Activated naive CD8-positive, alpha-beta T cell treated with anti-CD3 and anti-CD28 coated beads for 36 hours (primary cell): ENCODE measurements at regions not wholly inside any gene's neighbourhood (a gene's known extent, or its start where the extent isn't known, plus 50 kb on each side); places are given as distances from the start of the nearest gene placed in this dataset.
A peak's percentile ranks its signal among the peaks of the same experiment; 100 is the strongest.

ENCODE experiments used
- DNase-seq: peaks from one replicate; pipeline ENCODE4 v3.0.0; 2021
- H3K27ac Mint-ChIP-seq: one replicate; pipeline ENCODE4 v1.8.0; 2022; ENCODE audit warnings: mild to moderate bottlenecking, moderate library complexity, mixed read lengths
- H3K27me3 Mint-ChIP-seq: one replicate; pipeline ENCODE4 v1.8.0; 2022; ENCODE audit warnings: mild to moderate bottlenecking, mixed read lengths
- H3K36me3 Mint-ChIP-seq: one replicate; pipeline ENCODE4 v1.8.0; 2021; ENCODE audit warnings: mild to moderate bottlenecking, mixed read lengths
- H3K4me1 Mint-ChIP-seq: one replicate; pipeline ENCODE4 v1.8.0; 2021; ENCODE audit warnings: mixed read lengths
- H3K4me3 Mint-ChIP-seq: one replicate; pipeline ENCODE4 v1.8.0; 2022; ENCODE audit warnings: mild to moderate bottlenecking, moderate library complexity, mixed read lengths
- H3K9me3 Mint-ChIP-seq: one replicate; pipeline ENCODE4 v1.8.0; 2022; ENCODE audit warnings: mixed read lengths

DNA sequence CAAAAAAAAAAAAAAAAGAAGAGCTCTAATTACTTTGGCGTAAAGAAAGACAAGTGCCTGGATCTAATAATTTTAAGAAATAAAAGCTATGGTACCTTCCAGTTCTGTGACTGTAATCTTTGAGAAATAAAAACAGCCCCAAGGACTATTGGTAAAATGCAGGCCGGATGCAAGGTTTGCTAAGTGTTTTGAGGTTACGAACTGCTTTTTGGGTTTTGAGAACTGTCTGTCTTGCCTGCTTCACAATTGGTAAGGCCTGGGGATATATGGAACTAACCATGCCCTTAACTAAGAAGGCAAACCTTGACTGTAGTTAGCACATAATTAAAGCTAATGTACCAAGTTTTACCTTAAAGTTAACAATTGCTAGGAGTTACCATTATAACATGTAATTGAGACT, 388.4 kb upstream of the CBLB start:
- Mint-ChIP-seq H3K27me3 (no peaks in the 10 kb centered on the region), H3K4me1 (peaks cover 12% of the 10 kb centered on the region), H3K27ac (no peak overlapping the region), H3K9me3 (peaks cover 7% of the 10 kb centered on the region), H3K4me3 (no peak overlapping the region), H3K36me3 (peaks cover 2% of the 10 kb centered on the region)
- no peak for DNase-seq

DNA sequence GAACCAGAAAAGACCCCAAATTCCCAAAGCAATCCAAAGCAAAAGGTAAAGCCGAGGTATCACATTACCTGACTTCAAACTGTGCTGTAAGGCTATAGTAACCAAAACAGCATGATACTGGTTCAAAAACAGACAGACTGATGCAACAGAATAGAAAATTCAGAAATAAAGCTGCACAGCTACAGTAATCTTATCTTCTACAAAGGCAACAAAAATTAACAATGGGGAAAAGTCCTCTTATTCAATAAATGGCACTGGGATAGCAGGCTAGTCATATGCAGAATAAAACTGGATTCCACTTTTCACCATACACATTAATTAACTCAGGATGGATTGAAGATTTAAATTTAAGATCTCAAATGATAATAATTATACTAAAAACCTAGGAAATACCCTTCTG, 392.6 kb upstream of the CBLB start:
- Mint-ChIP-seq H3K27ac (no peak overlapping the region), H3K4me3 (no peak overlapping the region), H3K4me1 (peaks cover 4% of the 10 kb centered on the region), H3K36me3 (no peaks in the 10 kb centered on the region), H3K9me3 (peaks cover 5% of the 10 kb centered on the region), H3K27me3 (no peaks in the 10 kb centered on the region)
- DNase-seq: no peak

DNA sequence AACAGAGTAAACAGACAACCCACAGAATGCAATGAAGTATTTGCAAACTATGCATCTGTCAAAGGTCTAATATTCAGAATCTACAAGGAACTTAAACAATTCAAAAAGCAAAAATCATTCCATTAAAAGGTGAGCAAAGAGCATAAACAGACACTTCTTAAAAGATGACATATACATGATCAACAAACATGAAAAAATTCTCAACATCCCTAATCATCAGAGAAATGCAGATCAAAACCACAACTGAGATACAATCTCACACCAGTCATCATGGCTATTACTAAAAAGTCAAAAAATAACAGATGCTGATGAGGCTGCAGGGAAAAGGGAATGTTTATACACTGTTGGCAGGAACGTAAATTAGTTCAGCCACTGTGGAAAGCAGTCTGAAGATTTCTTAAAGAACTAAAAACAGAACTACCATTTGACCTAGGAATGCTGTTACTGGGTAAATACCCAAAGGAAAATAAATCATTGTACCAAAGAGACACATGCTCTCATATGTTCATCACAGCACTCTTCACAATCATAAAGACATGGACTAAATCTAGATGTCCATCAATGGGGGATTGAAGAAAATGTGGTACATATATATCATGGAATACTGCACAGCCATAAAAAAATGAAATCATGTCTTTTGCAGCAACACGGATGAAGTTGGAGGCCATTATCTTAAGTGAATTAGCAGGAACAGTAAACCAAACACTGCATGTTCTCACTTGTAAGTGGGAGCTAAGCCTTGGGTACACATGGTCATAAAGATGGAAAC, 393.3 kb upstream of the CBLB start:
- peaks cover 3% of the 10 kb centered on the region for H3K4me1 Mint-ChIP-seq

DNA sequence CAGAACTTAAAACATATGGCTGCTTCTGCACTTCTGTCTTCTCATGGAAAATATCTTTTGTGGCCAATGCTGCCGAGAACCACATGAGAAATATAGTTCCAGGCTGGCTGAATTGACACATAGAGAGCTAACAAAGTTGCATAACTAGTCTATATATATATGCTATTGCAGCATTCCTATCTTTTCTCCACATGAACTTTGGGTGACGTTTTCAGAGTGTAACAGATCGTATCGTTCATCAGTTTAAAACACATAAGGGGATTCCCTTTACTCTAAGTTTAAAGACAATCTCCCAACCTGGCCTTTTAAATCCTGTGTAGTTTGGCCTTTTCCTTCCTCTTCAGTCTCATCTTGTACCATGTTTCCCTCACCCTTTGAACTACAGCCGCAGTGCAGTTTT, 394.2 kb upstream of the CBLB start:
- peaks cover 5% of the 10 kb centered on the region for H3K9me3 Mint-ChIP-seq
- no peak for DNase-seq
- no peak overlapping the region for H3K4me3 Mint-ChIP-seq
- no peaks in the 10 kb centered on the region for H3K27me3 Mint-ChIP-seq
- H3K36me3 Mint-ChIP-seq: no peaks in the 10 kb centered on the region
- H3K27ac Mint-ChIP-seq: no peak overlapping the region
- H3K4me1 Mint-ChIP-seq: peaks cover 3% of the 10 kb centered on the region

More for the DNA sequence above, 393.3 kb upstream of the CBLB start:
- Mint-ChIP-seq H3K27me3 (no peaks in the 10 kb centered on the region), H3K36me3 (no peaks in the 10 kb centered on the region), H3K4me3 (no peak overlapping the region), H3K9me3 (peaks cover 5% of the 10 kb centered on the region), H3K27ac (no peak overlapping the region)
- no peak for DNase-seq

DNA sequence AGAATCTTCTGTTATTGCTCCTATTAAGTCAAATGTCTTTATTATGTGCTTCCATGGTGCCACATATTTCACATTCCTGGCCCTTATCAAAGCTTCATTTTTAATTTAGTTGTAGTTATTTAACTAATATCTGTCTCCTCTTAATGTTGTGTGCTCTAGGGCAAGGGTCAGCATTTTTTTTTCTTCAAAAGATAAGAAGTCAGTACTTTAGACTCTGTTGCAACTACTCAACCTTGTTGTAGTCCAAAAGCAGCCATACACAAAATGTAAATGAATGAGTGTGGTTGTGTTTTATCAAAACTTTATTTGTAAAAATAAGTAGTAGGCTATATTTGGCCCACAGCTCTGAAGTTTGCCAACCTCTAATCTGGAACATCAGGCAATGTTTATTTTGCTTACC, 394.7 kb upstream of the CBLB start:
- Mint-ChIP-seq H3K9me3 (peaks cover 3% of the 10 kb centered on the region), H3K27ac (no peak overlapping the region), H3K27me3 (no peaks in the 10 kb centered on the region), H3K36me3 (no peaks in the 10 kb centered on the region), H3K4me1 (peaks cover 3% of the 10 kb centered on the region), H3K4me3 (no peak overlapping the region)
- no peak for DNase-seq

DNA sequence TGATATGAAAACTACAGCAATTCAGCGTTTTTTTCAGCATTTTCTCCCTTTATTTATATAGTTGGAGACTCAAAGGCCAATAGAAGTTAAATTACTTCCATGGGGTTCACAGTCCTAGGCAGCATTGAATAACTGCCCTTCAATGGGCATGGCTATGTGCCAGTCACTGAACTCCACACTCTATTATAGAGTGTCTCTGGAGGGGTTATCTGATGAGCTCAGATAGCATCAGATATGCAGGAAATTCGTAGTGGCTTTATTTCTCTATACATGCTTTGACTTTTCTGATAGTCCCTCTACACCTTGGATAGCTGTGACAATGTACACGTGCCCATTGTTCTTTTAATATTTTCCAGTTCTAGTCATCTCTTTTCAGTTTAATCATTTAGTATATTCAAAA, 396.9 kb upstream of the CBLB start:
- H3K4me3 Mint-ChIP-seq: no peak overlapping the region

DNA sequence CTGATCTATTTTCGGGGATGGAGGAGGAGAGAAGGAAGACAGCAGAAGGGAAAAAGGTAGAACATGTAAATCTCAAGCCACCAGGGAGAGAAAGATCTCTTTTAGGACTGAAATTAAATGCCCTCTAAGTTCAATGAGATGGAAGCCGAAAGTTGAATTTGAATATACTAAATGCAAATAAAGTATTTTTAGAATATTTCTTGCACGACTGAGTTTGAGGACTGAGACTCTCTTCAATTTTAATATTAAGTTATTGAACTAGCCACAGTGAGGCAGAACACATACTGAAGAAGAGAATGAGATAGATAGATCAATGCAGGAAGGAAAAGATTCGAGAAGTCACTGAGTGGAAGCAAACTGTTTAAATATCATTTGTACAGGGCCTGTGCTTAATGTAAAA, 399.9 kb upstream of the CBLB start:
- Mint-ChIP-seq H3K4me3 (no peak overlapping the region), H3K9me3 (no peaks in the 10 kb centered on the region), H3K4me1 (no peaks in the 10 kb centered on the region), H3K27ac (no peak overlapping the region), H3K36me3 (no peaks in the 10 kb centered on the region), H3K27me3 (no peaks in the 10 kb centered on the region)
- no peak for DNase-seq

More for the DNA sequence above, 396.9 kb upstream of the CBLB start:
- Mint-ChIP-seq H3K27ac (no peak overlapping the region), H3K27me3 (no peaks in the 10 kb centered on the region), H3K9me3 (no peaks in the 10 kb centered on the region), H3K36me3 (no peaks in the 10 kb centered on the region), H3K4me1 (peaks cover 3% of the 10 kb centered on the region)
- DNase-seq: no peak

DNA sequence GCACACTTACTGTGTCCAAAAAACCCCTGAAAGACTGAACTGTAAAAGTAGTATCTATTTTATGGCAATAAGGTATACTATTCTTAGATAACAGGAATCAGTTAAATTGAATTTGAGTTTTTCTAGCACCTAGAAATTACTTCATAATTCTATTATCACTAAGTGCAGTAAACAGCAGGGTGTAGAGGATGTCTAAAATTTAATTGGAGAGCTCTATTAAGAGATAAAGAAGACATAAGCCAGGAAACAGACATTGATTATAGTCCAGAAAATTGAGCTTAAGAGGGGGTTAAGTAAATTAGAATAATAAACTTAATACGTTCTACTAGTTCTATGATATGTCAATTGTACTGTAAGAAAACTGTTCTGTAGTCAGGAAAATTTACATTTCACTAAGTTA, 403.5 kb upstream of the CBLB start:
- H3K27me3 Mint-ChIP-seq: no peaks in the 10 kb centered on the region
- no peak for DNase-seq
- H3K36me3 Mint-ChIP-seq: peaks cover 11% of the 10 kb centered on the region
- H3K4me3 Mint-ChIP-seq: no peak overlapping the region
- H3K9me3 Mint-ChIP-seq: peaks cover 19% of the 10 kb centered on the region
- peaks cover 17% of the 10 kb centered on the region for H3K4me1 Mint-ChIP-seq
- no peak overlapping the region for H3K27ac Mint-ChIP-seq

DNA sequence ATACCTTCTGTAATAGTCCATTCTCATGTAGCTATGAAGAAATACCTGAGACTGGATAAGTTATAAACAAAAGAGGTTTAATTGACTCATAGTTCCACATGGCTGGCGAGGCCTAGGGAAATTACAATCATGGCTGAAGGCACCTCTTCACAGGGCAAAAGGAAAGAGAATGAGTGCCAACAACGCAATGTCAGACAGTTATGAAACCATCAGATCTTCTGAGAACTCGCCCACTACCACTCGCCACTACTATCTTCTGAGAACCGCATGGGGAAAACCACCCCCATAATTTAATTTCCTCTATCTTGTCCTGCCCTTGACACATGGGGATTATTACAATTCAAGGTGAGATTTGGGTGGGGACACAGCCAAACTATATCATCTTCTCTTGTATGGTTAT, 406.8 kb upstream of the CBLB start:
- no peak overlapping the region for H3K4me3 Mint-ChIP-seq
- DNase-seq: no peak
- no peaks in the 10 kb centered on the region for H3K27me3 Mint-ChIP-seq
- peaks cover 21% of the 10 kb centered on the region for H3K4me1 Mint-ChIP-seq
- peaks cover 13% of the 10 kb centered on the region for H3K36me3 Mint-ChIP-seq
- H3K9me3 Mint-ChIP-seq: peaks cover 19% of the 10 kb centered on the region
- peak overlapping the region; percentile 31 for H3K27ac Mint-ChIP-seq

DNA sequence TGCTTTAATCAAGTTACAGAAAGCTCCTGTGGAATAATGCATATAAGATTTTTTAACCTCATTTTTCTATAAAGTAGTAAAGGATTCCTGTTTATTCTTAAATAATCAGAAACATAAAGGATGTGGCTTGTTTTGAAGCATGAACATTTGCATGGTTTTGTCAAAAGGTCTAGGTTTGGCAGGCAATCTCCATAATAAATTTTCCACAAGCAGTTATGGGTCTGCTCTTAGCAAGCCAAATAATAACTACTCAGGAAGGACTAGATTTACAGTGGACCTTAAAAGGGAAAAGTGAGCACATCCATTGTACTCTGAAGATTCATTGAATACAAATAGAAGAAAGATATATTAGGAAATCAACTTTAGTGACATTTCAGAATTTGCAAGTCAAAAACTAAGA, 407.3 kb upstream of the CBLB start:
- Mint-ChIP-seq H3K4me3 (no peak overlapping the region), H3K4me1 (peaks cover 21% of the 10 kb centered on the region), H3K9me3 (peaks cover 19% of the 10 kb centered on the region), H3K27me3 (no peaks in the 10 kb centered on the region), H3K36me3 (peaks cover 13% of the 10 kb centered on the region), H3K27ac (no peak overlapping the region)
- no peak for DNase-seq

DNA sequence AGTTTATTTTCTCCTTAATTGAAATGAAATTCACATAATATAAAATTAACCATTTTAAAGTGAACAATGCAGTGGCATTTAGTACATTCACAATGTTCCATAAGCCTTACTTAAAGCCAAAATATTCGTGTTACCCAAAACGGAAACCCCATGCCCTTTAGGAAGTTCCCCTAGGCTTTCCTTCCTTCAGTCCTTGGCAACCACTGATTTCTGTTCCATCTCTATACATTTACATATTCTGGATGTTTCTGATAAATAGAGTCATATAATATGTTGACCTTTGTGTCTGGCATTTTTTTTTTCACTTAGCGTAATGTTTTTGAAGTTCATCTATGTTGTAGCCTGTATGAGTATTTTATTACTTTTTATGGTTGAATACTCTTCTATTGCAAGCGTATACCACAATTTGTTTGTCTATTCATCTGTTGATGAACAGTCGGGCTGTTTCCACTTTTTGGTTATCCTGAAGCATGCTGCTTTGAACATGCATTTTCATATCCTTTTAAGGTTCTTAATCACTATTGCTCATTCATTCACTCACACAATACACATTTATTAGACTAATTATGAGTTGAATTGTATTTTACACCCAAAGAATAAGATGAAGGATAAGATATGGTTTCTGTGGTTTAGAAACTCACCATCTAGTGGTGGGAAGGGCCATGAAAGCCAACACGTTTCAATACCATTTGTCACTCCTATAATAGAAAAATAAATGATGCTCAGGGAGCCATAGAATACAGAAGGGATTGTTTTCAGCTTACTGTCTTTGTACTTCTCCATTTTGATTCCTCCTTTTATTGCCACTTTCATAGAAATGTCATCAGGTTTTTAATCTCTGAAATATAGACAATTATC, 408.2 kb upstream of the CBLB start:
- Mint-ChIP-seq H3K9me3 (peaks cover 19% of the 10 kb centered on the region), H3K36me3 (peaks cover 13% of the 10 kb centered on the region), H3K4me3 (no peak overlapping the region), H3K27ac (no peak overlapping the region), H3K27me3 (no peaks in the 10 kb centered on the region), H3K4me1 (peaks cover 21% of the 10 kb centered on the region)
- no peak for DNase-seq

DNA sequence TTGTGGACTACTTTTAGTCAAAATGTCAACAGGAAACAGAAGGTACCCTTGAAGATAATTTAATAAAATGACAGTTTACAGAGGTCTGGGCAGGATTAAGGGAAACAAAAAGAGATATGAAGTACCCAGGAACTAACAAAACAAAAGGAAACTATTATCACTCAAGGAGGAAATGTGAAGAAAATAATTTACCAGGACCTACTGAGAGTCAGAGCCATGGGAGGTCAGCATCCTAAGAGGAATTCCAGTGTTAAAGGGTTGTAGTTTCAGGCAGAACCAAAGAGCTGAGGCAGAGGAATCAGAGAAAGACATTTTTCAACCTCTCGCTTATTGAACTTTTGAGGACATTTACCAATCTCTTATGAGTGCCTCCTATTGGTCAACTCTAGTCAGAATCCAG, 408.9 kb upstream of the CBLB start:
- H3K9me3 Mint-ChIP-seq: peaks cover 19% of the 10 kb centered on the region
- DNase-seq: no peak
- H3K36me3 Mint-ChIP-seq: peaks cover 13% of the 10 kb centered on the region
- H3K4me1 Mint-ChIP-seq: peaks cover 21% of the 10 kb centered on the region
- no peak overlapping the region for H3K27ac Mint-ChIP-seq
- H3K27me3 Mint-ChIP-seq: no peaks in the 10 kb centered on the region
- no peak overlapping the region for H3K4me3 Mint-ChIP-seq

DNA sequence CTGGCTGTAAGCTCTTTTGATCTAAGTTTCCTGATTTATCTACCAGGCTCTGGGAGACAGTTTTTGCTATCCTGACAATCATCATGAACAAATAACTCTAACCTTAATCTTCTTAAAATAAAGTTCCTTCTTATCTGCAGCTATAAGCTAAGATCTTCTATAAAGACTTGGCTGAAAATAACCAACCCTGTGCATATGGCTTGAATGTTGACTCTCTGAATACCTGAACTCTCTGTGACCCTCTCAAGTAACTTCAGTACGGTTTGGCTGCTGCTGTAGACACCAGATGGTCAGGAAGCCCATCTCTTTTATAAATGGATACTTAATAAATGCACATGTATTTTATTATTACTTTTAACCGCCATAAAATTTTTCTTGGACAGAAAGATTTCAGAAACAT, 412.4 kb upstream of the CBLB start:
- DNase-seq: no peak
- H3K27me3 Mint-ChIP-seq: no peaks in the 10 kb centered on the region
- H3K4me3 Mint-ChIP-seq: no peak overlapping the region
- peaks cover 7% of the 10 kb centered on the region for H3K36me3 Mint-ChIP-seq
- H3K27ac Mint-ChIP-seq: no peak overlapping the region
- H3K4me1 Mint-ChIP-seq: peaks cover 12% of the 10 kb centered on the region
- H3K9me3 Mint-ChIP-seq: peaks cover 8% of the 10 kb centered on the region

DNA sequence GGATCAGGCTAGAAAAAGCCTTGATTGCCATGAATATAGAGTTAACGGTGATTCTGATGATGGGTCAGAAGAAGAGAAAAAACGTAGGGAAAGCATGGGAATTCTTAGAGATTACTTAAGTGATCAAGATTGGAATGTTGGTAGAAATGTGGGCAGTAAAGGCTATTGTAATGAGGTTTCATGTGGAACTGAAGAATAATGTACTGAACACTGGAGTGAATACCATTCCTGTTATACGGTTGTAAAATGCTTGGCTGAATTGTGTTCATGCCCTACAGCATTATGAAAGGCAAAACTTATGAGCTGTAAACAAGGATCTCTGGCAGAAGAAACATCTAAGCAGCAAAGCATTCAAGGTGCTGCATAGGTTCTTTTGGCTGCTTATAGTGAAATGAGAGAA, 414.1 kb upstream of the CBLB start:
- no peaks in the 10 kb centered on the region for H3K27me3 Mint-ChIP-seq
- H3K36me3 Mint-ChIP-seq: peaks cover 4% of the 10 kb centered on the region
- DNase-seq: no peak
- no peaks in the 10 kb centered on the region for H3K4me1 Mint-ChIP-seq
- H3K9me3 Mint-ChIP-seq: peaks cover 4% of the 10 kb centered on the region
- no peak overlapping the region for H3K4me3 Mint-ChIP-seq
- H3K27ac Mint-ChIP-seq: no peak overlapping the region

DNA sequence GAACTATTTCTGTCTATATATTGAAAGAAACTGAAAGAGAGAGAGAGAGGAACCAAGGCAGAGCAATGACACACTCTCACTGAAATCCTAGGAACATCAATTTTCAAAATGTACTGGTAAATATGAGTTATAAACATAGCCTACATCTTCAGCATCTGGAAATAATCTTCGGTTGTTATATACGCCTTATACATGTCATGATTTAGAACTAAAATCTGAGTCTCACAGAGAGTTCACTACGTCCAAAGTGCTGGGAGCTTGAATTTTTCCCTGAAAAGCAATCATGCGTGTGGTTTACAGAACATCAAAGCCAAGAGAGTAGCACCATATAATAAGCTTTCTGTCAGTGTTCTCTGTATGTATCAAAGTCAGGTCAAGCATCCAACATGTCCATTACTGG, 420.0 kb upstream of the CBLB start:
- Mint-ChIP-seq H3K4me1 (peaks cover 16% of the 10 kb centered on the region), H3K27ac (no peak overlapping the region), H3K27me3 (no peaks in the 10 kb centered on the region), H3K36me3 (peaks cover 3% of the 10 kb centered on the region), H3K9me3 (peaks cover 7% of the 10 kb centered on the region), H3K4me3 (no peak overlapping the region)
- no peak for DNase-seq
